ENCODE measurements at regions not wholly inside any gene's neighbourhood (a gene's known extent, or its start where the extent isn't known, plus 50 kb on each side); places are given as distances from the start of the nearest gene placed in this dataset.

DNA sequence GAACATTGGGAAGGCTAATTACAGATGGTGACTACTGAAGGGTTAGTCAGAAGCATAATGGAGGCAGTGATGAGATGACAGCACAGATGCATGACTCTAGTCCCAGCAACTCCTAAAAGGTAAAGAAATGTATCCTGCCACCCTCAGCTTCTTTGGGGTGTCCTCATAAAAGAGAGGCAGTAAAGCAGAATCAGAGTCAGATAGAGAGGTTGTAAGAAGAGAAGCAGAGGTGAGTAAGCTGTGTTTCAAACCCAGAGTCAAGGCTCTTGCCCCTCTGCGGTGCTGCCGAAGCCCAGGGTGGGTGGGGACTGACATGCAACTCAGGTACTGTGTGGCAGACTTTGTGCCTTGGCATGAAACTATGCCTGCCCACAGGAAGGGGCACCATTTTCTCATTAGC lies 59.5 kb upstream of the PGM2 start:
- Mint-ChIP-seq H3K4me1 (no peaks in the 10 kb centered on the region), H3K9me3 (no peaks in the 10 kb centered on the region), H3K27ac (no peak overlapping the region), H3K4me3 (no peak overlapping the region), H3K27me3 (ENCODE audit: insufficient read depth, low read depth, poor library complexity) (no peaks in the 10 kb centered on the region), H3K36me3 (ENCODE audit: low read depth) (no peaks in the 10 kb centered on the region)
- DNase-seq (ENCODE audit: low spot score) (no peak), ATAC-seq (no peak)
- H4K20me1 ChIP-seq (replicated peaks; ENCODE audit: insufficient read depth): no peaks in the 10 kb centered on the region
- H3K4me2 ChIP-seq: no peak overlapping the region
- no peaks in the 10 kb centered on the region for H3K9me2 ChIP-seq (ENCODE audit: insufficient read depth)
- TF ChIP-seq EZH2 (IDR thresholded peaks at IDR 0.05; ENCODE audit: low read depth, unreplicated experiment): no peak
- TF ChIP-seq JUNB (IDR thresholded peaks at IDR 0.05; ENCODE audit: unreplicated experiment): no peak
- TF ChIP-seq CREB1 (CRISPR knock-in tag; IDR thresholded peaks at IDR 0.05; ENCODE audit: low read depth): no peak
- no peak for TF ChIP-seq ZNF331 (CRISPR knock-in tag; IDR thresholded peaks at IDR 0.05; ENCODE audit: low read depth)
- no peak for TF ChIP-seq ZNF114 (CRISPR knock-in tag; IDR thresholded peaks at IDR 0.05)
- TF ChIP-seq, protein P1, sequence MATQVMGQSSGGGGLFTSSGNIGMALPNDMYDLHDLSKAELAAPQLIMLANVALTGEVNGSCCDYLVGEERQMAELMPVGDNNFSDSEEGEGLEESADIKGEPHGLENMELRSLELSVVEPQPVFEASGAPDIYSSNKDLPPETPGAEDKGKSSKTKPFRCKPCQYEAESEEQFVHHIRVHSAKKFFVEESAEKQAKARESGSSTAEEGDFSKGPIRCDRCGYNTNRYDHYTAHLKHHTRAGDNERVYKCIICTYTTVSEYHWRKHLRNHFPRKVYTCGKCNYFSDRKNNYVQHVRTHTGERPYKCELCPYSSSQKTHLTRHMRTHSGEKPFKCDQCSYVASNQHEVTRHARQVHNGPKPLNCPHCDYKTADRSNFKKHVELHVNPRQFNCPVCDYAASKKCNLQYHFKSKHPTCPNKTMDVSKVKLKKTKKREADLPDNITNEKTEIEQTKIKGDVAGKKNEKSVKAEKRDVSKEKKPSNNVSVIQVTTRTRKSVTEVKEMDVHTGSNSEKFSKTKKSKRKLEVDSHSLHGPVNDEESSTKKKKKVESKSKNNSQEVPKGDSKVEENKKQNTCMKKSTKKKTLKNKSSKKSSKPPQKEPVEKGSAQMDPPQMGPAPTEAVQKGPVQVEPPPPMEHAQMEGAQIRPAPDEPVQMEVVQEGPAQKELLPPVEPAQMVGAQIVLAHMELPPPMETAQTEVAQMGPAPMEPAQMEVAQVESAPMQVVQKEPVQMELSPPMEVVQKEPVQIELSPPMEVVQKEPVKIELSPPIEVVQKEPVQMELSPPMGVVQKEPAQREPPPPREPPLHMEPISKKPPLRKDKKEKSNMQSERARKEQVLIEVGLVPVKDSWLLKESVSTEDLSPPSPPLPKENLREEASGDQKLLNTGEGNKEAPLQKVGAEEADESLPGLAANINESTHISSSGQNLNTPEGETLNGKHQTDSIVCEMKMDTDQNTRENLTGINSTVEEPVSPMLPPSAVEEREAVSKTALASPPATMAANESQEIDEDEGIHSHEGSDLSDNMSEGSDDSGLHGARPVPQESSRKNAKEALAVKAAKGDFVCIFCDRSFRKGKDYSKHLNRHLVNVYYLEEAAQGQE (IDR thresholded peaks at IDR 0.05; ENCODE audit: unreplicated experiment): no peak
- no peak for TF ChIP-seq POLR2AphosphoS5 (IDR thresholded peaks at IDR 0.05; ENCODE audit: low read depth)
- TF ChIP-seq, protein P2, sequence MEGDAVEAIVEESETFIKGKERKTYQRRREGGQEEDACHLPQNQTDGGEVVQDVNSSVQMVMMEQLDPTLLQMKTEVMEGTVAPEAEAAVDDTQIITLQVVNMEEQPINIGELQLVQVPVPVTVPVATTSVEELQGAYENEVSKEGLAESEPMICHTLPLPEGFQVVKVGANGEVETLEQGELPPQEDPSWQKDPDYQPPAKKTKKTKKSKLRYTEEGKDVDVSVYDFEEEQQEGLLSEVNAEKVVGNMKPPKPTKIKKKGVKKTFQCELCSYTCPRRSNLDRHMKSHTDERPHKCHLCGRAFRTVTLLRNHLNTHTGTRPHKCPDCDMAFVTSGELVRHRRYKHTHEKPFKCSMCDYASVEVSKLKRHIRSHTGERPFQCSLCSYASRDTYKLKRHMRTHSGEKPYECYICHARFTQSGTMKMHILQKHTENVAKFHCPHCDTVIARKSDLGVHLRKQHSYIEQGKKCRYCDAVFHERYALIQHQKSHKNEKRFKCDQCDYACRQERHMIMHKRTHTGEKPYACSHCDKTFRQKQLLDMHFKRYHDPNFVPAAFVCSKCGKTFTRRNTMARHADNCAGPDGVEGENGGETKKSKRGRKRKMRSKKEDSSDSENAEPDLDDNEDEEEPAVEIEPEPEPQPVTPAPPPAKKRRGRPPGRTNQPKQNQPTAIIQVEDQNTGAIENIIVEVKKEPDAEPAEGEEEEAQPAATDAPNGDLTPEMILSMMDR (conservative IDR thresholded peaks at IDR 0.05; ENCODE audit: low read depth in 2 of 2): no peak
- TF ChIP-seq, protein P3, sequence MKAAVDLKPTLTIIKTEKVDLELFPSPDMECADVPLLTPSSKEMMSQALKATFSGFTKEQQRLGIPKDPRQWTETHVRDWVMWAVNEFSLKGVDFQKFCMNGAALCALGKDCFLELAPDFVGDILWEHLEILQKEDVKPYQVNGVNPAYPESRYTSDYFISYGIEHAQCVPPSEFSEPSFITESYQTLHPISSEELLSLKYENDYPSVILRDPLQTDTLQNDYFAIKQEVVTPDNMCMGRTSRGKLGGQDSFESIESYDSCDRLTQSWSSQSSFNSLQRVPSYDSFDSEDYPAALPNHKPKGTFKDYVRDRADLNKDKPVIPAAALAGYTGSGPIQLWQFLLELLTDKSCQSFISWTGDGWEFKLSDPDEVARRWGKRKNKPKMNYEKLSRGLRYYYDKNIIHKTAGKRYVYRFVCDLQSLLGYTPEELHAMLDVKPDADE (IDR thresholded peaks at IDR 0.05): no peak
- TF ChIP-seq EZH2phosphoT487 (IDR thresholded peaks at IDR 0.05; ENCODE audit: unreplicated experiment): no peak
- TF ChIP-seq NANOG (IDR thresholded peaks at IDR 0.05; ENCODE audit: borderline replicate concordance): no peak
- TF ChIP-seq, protein P4, sequence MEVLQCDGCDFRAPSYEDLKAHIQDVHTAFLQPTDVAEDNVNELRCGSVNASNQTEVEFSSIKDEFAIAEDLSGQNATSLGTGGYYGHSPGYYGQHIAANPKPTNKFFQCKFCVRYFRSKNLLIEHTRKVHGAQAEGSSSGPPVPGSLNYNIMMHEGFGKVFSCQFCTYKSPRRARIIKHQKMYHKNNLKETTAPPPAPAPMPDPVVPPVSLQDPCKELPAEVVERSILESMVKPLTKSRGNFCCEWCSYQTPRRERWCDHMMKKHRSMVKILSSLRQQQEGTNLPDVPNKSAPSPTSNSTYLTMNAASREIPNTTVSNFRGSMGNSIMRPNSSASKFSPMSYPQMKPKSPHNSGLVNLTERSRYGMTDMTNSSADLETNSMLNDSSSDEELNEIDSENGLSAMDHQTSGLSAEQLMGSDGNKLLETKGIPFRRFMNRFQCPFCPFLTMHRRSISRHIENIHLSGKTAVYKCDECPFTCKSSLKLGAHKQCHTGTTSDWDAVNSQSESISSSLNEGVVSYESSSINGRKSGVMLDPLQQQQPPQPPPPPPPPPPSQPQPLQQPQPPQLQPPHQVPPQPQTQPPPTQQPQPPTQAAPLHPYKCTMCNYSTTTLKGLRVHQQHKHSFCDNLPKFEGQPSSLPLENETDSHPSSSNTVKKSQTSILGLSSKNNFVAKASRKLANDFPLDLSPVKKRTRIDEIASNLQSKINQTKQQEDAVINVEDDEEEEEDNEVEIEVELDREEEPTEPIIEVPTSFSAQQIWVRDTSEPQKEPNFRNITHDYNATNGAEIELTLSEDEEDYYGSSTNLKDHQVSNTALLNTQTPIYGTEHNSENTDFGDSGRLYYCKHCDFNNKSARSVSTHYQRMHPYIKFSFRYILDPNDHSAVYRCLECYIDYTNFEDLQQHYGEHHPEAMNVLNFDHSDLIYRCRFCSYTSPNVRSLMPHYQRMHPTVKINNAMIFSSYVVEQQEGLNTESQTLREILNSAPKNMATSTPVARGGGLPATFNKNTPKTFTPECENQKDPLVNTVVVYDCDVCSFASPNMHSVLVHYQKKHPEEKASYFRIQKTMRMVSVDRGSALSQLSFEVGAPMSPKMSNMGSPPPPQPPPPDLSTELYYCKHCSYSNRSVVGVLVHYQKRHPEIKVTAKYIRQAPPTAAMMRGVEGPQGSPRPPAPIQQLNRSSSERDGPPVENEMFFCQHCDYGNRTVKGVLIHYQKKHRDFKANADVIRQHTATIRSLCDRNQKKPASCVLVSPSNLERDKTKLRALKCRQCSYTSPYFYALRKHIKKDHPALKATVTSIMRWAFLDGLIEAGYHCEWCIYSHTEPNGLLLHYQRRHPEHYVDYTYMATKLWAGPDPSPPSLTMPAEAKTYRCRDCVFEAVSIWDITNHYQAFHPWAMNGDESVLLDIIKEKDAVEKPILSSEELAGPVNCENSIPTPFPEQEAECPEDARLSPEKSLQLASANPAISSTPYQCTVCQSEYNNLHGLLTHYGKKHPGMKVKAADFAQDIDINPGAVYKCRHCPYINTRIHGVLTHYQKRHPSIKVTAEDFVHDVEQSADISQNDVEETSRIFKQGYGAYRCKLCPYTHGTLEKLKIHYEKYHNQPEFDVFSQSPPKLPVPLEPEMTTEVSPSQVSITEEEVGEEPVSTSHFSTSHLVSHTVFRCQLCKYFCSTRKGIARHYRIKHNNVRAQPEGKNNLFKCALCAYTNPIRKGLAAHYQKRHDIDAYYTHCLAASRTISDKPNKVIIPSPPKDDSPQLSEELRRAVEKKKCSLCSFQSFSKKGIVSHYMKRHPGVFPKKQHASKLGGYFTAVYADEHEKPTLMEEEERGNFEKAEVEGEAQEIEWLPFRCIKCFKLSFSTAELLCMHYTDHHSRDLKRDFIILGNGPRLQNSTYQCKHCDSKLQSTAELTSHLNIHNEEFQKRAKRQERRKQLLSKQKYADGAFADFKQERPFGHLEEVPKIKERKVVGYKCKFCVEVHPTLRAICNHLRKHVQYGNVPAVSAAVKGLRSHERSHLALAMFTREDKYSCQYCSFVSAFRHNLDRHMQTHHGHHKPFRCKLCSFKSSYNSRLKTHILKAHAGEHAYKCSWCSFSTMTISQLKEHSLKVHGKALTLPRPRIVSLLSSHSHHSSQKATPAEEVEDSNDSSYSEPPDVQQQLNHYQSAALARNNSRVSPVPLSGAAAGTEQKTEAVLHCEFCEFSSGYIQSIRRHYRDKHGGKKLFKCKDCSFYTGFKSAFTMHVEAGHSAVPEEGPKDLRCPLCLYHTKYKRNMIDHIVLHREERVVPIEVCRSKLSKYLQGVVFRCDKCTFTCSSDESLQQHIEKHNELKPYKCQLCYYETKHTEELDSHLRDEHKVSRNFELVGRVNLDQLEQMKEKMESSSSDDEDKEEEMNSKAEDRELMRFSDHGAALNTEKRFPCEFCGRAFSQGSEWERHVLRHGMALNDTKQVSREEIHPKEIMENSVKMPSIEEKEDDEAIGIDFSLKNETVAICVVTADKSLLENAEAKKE (CRISPR knock-in tag; IDR thresholded peaks at IDR 0.05): no peak
- no peak for TF ChIP-seq STAT1 (IDR thresholded peaks at IDR 0.05; ENCODE audit: unreplicated experiment)
- H3K4me1 ChIP-seq (ENCODE audit: insufficient read depth): no peaks in the 10 kb centered on the region
- H2AFZ ChIP-seq: no peak overlapping the region
- H3K36me3 ChIP-seq (ENCODE audit: insufficient read depth): no peaks in the 10 kb centered on the region
- no peaks in the 10 kb centered on the region for H3F3A ChIP-seq (replicated peaks; ENCODE audit: low read depth)
- no peak overlapping the region for H3K27ac ChIP-seq (ENCODE audit: low read depth)
- H3K79me2 ChIP-seq (replicated peaks; ENCODE audit: insufficient read depth): no peaks in the 10 kb centered on the region
- H3K4me3 ChIP-seq: no peak overlapping the region
- H3K27me3 ChIP-seq (ENCODE audit: insufficient read depth): no peaks in the 10 kb centered on the region

All from GM23338 (cell line).